ENCODE measurements at regions not wholly inside any gene's neighbourhood (a gene's known extent, or its start where the extent isn't known, plus 50 kb on each side); places are given as distances from the start of the nearest gene placed in this dataset.

DNA sequence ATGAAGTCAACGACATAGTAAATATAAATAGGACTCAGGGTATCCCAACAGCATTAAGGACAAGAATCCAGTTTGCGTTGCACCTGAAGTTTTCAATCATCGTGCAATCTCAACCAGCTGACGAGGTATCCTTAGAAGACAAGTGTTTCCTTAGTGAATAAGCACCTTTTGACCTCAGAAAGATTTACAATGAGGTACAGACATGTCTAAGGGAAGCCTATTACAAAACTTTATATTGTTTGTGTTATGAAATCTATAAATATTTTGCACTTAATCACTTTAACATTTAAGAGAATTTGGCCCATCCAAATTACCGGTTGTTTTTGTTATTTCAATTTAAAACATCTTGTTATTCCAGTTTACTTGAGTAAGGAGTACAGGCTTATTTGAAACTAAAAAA, 64.9 kb upstream of the PRICKLE2 start:
- Histone ChIP-seq H2AFZ (ENCODE audit: low read depth, low read length) (no peak overlapping the region), H3K4me1 (replicated peaks in 1 of 2; ENCODE audit: control insufficient read depth in 2 of 2, insufficient read depth in 2 of 2, low read length in 2 of 2) (no peaks in the 10 kb centered on the region), H3K36me3 (ENCODE audit: control insufficient read depth, insufficient read depth, low read length) (no peaks in the 10 kb centered on the region), H3K27ac (ENCODE audit: extremely low read depth, low read depth, low read length) (no peak overlapping the region), H4K20me1 (replicated peaks; ENCODE audit: control insufficient read depth, insufficient read depth, low read length) (no peaks in the 10 kb centered on the region), H3K27me3 (ENCODE audit: control insufficient read depth in 2 of 2, insufficient read depth in 2 of 2, low read length in 2 of 2) (no peaks in the 10 kb centered on the region), H3K79me2 (ENCODE audit: control insufficient read depth, insufficient read depth, low read length) (no peaks in the 10 kb centered on the region), H3K9me1 (ENCODE audit: control insufficient read depth, insufficient read depth, low read length) (no peaks in the 10 kb centered on the region), H3K4me3 (no peak overlapping the region), H3K9me3 (replicated peaks; ENCODE audit: control insufficient read depth, insufficient read depth, low read depth, low read length) (no peaks in the 10 kb centered on the region), H3K4me2 (ENCODE audit: insufficient read depth, low read length) (no peak overlapping the region), H3K9ac (ENCODE audit: insufficient read depth in 1 of 2, low read depth in 2 of 2, low read length in 2 of 2) (no peak overlapping the region)
- no peak for DNase-seq (ENCODE audit: extremely low read depth in 1 of 4, low spot score in 3 of 4)
- ChIA-PET POLR2A (no interaction called here), CTCF (ENCODE audit: low intra/inter-chr PET ratio) (no interaction called here)
- intact Hi-C loops (cut with micrococcal nuclease) (no loop called here), in situ Hi-C loops (cut with MboI) (no loop called here)
- TF ChIP-seq NFATC3 (IDR thresholded peaks at IDR 0.05) (no peak), RAD21 (CRISPR knock-in tag; conservative IDR thresholded peaks at IDR 0.05 in 1 of 2, IDR thresholded peaks at IDR 0.05 in 1 of 2) (no peak), MYBL2 (IDR thresholded peaks at IDR 0.05; ENCODE audit: low read depth) (no peak), MYBL2 (CRISPR knock-in tag; IDR thresholded peaks at IDR 0.05; ENCODE audit: borderline replicate concordance) (no peak), HDAC3 (IDR thresholded peaks at IDR 0.05; ENCODE audit: borderline replicate concordance, partially characterized antibody) (no peak), ZNF445 (CRISPR knock-in tag; IDR thresholded peaks at IDR 0.05; ENCODE audit: low read depth) (no peak), KLF10 (CRISPR knock-in tag; IDR thresholded peaks at IDR 0.05) (no peak), NR3C1 (CRISPR knock-in tag; IDR thresholded peaks at IDR 0.05) (no peak), NCOA6 (IDR thresholded peaks at IDR 0.05) (no peak), DPF2 (IDR thresholded peaks at IDR 0.05) (no peak)
- TF ChIP-seq, protein P1, sequence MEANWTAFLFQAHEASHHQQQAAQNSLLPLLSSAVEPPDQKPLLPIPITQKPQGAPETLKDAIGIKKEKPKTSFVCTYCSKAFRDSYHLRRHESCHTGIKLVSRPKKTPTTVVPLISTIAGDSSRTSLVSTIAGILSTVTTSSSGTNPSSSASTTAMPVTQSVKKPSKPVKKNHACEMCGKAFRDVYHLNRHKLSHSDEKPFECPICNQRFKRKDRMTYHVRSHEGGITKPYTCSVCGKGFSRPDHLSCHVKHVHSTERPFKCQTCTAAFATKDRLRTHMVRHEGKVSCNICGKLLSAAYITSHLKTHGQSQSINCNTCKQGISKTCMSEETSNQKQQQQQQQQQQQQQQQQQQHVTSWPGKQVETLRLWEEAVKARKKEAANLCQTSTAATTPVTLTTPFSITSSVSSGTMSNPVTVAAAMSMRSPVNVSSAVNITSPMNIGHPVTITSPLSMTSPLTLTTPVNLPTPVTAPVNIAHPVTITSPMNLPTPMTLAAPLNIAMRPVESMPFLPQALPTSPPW (CRISPR knock-in tag; IDR thresholded peaks at IDR 0.05), result no peak
- WGBS (ENCODE audit: insufficient coverage, low coverage, missing lambda C conversion rate), result 0% methylated on average over 5 of the region's 5 CpGs
- ATAC-seq, result no peak
- no TSS peak for BruUV-seq (replicated peaks)
- FAIRE-seq, result no peak
